ENCODE measurements at regions not wholly inside any gene's neighbourhood (a gene's known extent, or its start where the extent isn't known, plus 50 kb on each side); places are given as distances from the start of the nearest gene placed in this dataset.

- TF ChIP-seq CTCF (conservative IDR thresholded peaks at IDR 0.05; ENCODE audit: low read depth, low read length) (no peak), RCOR1 (IDR thresholded peaks at IDR 0.05; ENCODE audit: insufficient replicate concordance, low read length) (no peak), BHLHE40 (IDR thresholded peaks at IDR 0.05; ENCODE audit: low read depth, low read length) (no peak), POLR2A (IDR thresholded peaks at IDR 0.05; ENCODE audit: low read depth, low read length) (no peak)
Observed at GRCh38 chr14:27026097-27026496, 428.3 kb upstream of the NOVA1 start.

Data from IMR-90 (cell line).